C4-2B (cell line): ENCODE measurements at regions not wholly inside any gene's neighbourhood (a gene's known extent, or its start where the extent isn't known, plus 50 kb on each side); places are given as distances from the start of the nearest gene placed in this dataset.
A peak's percentile ranks its signal among the peaks of the same experiment; 100 is the strongest.

Experiments used
- H3K27ac ChIP-seq: fragments of 450-650 bp; 2 replicates; pipeline ENCODE4 v1.5.1; 2017
- CTCF ChIP-seq: fragments of 450-650 bp; conservative IDR thresholded peaks from 2 replicates; pipeline ENCODE4 v1.5.1; 2017; ENCODE audit warnings: mild to moderate bottlenecking
- ZFX ChIP-seq: fragments of 450-650 bp; IDR thresholded peaks from 2 replicates; pipeline ENCODE4 v1.6.1; 2017

DNA sequence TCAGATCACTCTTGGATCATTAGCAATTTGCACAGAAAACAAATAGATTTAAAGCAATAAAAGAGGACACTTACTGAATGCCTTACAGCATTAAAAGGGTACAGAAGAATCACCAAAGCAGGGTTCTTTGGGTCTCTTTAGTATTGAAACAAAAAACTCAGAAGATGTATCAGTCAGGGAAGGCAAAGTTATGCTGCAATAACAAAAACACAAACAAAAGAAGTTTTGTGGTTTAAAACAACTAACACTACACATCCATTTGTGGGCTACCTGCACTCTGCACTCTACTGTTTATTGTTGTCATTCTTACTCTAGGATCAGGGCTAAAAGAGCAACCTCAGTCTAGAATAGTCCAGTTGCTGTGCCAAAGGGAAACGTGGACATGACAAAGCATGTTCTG is 216.4 kb downstream of the GPAM start:
- no peak overlapping the region for H3K27ac ChIP-seq
- no peak for TF ChIP-seq CTCF
- no peak for TF ChIP-seq ZFX

DNA sequence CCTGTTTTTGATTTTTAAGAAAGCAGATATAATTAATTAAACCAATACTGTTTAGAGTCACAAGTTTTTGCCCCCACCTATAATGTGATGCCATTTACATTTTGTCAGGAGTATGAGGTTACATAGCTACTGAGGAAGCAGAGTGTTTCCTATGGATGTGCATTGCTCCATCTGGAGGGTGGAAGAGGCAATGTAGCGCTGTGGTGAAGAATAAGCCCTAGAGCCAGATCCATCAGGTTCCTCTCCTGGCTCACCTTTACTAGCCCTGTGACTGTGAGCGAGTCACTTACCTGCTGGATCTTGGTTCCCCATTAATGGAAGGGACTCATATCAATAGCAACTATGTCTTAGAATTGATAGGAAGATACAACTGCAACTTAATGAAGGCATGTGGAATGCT is 216.0 kb downstream of the GPAM start:
- H3K27ac ChIP-seq = no peak overlapping the region
- TF ChIP-seq ZFX (no peak), CTCF (peak; percentile 33)

DNA sequence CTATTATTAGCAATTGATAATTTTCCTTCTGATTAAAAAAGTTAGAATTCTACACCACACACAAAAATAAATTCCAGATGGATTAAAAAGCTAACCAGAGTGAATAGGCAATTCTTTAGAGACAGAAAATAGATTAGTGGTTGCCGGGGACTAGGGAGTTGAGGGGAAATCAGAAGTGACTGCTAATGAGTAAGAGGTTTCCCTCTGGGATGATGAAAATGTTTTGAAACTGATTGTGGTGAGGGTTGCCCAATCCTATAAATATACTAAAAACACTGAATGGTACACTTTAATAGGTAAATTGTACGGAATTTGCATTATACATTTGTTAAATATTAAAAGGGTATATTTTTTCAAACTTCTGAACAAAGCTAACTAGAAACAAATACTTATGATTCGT is 214.9 kb downstream of the GPAM start:
- H3K27ac ChIP-seq = no peak overlapping the region
- TF ChIP-seq CTCF (no peak), ZFX (no peak)

GRCh38 chr10:111970111-111970510 is 213.5 kb downstream of the GPAM start:
- TF ChIP-seq CTCF = no peak
- no peak for TF ChIP-seq ZFX
- no peak overlapping the region for H3K27ac ChIP-seq

- no peak for TF ChIP-seq ZFX
- TF ChIP-seq CTCF = no peak
- H3K27ac ChIP-seq = no peak overlapping the region
These were observed 211.5 kb downstream of the GPAM start for GRCh38 chr10:111972109-111972508.

DNA sequence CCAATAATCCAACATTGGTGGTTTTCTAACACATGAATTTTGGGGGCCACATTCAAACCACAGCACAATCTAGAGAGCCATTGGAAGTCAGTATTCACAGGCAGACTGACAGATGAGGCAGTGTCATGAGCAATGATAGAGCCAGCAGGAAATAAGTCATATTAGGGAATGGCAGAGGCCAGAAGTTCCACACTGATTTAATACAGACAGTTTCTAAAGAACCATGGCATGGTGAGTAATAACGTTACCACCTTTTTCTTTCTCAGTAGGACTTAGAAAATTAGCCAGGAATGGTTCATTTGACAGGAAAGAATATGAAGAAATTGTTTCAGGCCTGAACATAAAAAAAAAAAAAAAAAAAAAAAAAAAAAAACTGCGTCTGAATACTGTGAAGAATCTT is 210.3 kb downstream of the GPAM start:
- no peak overlapping the region for H3K27ac ChIP-seq
- TF ChIP-seq CTCF = no peak
- no peak for TF ChIP-seq ZFX

- TF ChIP-seq ZFX (no peak), CTCF (no peak)
- no peak overlapping the region for H3K27ac ChIP-seq
These were observed 209.7 kb downstream of the GPAM start for GRCh38 chr10:111973826-111974225.

DNA sequence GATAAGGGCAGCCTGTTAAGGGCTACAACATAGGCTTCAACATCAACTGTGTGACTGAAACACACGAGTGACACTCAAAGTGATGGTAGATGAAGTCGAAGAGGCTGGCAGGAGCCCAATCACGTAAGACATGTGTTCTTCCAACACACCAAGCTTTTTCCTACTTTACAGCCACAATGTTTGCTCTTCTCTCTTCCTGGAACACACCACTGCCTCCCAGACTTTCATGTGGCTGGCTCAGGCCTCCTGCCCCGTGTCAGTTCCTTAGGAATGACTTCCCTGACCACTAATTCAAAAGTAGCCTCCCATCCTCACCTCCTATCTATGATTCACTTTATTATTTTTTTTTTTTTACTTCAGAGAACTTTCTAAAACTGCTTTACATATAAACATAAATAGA is 209.2 kb downstream of the GPAM start:
- H3K27ac ChIP-seq = no peak overlapping the region
- TF ChIP-seq CTCF = no peak
- no peak for TF ChIP-seq ZFX
